ENCODE measurements at regions not wholly inside any gene's neighbourhood (a gene's known extent, or its start where the extent isn't known, plus 50 kb on each side); places are given as distances from the start of the nearest gene placed in this dataset.

GRCh38 chr13:89695343-89696257, 1651.9 kb upstream of the MIR17HG start (continued):
- TF ChIP-seq ZNF462 (CRISPR knock-in tag; IDR thresholded peaks at IDR 0.05) (peak; percentile 50; the same call in 1 of the 2 replicates), NANOG (IDR thresholded peaks at IDR 0.05; ENCODE audit: borderline replicate concordance) (no peak), STAT1 (IDR thresholded peaks at IDR 0.05; ENCODE audit: unreplicated experiment) (no peak)

GRCh38 chr13:89701913-89702312, 1645.6 kb upstream of the MIR17HG start:
- no peaks in the 10 kb centered on the region for H3F3A ChIP-seq (replicated peaks; ENCODE audit: low read depth)
- H3K4me1 Mint-ChIP-seq = no peaks in the 10 kb centered on the region
- no peaks in the 10 kb centered on the region for H3K4me1 ChIP-seq (ENCODE audit: insufficient read depth)
- H3K4me3 Mint-ChIP-seq = no peak overlapping the region
- ATAC-seq (no peak), DNase-seq (ENCODE audit: low spot score) (no peak)
- no peak overlapping the region for H2AFZ ChIP-seq
- no peak overlapping the region for H3K4me3 ChIP-seq
- H3K27ac Mint-ChIP-seq = no peak overlapping the region
- no peaks in the 10 kb centered on the region for H3K79me2 ChIP-seq (replicated peaks; ENCODE audit: insufficient read depth)
- H3K27ac ChIP-seq (ENCODE audit: low read depth) = no peak overlapping the region
- H4K20me1 ChIP-seq (replicated peaks; ENCODE audit: insufficient read depth) = no peaks in the 10 kb centered on the region
- H3K9me3 Mint-ChIP-seq = peaks cover 7% of the 10 kb centered on the region; the same call in 1 of the 3 replicates
- no peaks in the 10 kb centered on the region; the same call in 1 of the 2 replicates for H3K9me2 ChIP-seq (ENCODE audit: insufficient read depth)
- no peak overlapping the region for H3K4me2 ChIP-seq
- no peaks in the 10 kb centered on the region for H3K27me3 ChIP-seq (ENCODE audit: insufficient read depth)
- H3K36me3 Mint-ChIP-seq (ENCODE audit: low read depth) = no peaks in the 10 kb centered on the region
- no peaks in the 10 kb centered on the region for H3K36me3 ChIP-seq (ENCODE audit: insufficient read depth)
- H3K27me3 Mint-ChIP-seq (ENCODE audit: insufficient read depth, low read depth, poor library complexity) = no peaks in the 10 kb centered on the region
- TF ChIP-seq JUNB (IDR thresholded peaks at IDR 0.05; ENCODE audit: unreplicated experiment) (no peak), ETS1 (IDR thresholded peaks at IDR 0.05) (no peak), REST (IDR thresholded peaks at IDR 0.05; ENCODE audit: unreplicated experiment) (no peak), CTCF (conservative IDR thresholded peaks at IDR 0.05; ENCODE audit: low read depth in 2 of 2) (no peak), CREB1 (CRISPR knock-in tag; IDR thresholded peaks at IDR 0.05; ENCODE audit: low read depth) (no peak), STAT1 (IDR thresholded peaks at IDR 0.05; ENCODE audit: unreplicated experiment) (no peak), NANOG (IDR thresholded peaks at IDR 0.05; ENCODE audit: borderline replicate concordance) (no peak), ZNF114 (CRISPR knock-in tag; IDR thresholded peaks at IDR 0.05) (no peak), EZH2phosphoT487 (IDR thresholded peaks at IDR 0.05; ENCODE audit: unreplicated experiment) (no peak), POLR2AphosphoS5 (IDR thresholded peaks at IDR 0.05; ENCODE audit: low read depth) (no peak)

Data from GM23338 (cell line).